ENCODE measurements at regions not wholly inside any gene's neighbourhood (a gene's known extent, or its start where the extent isn't known, plus 50 kb on each side); places are given as distances from the start of the nearest gene placed in this dataset.

GRCh38 chr2:145366341-145366740 lies 846.4 kb upstream of the ZEB2 start:
- DNase-seq (ENCODE audit: low read depth) = no peak
- no peak for TF ChIP-seq CTCF (conservative IDR thresholded peaks at IDR 0.05; ENCODE audit: low read depth, low read length)
- no peak overlapping the region for H3K4me3 ChIP-seq (ENCODE audit: low read depth, low read length)

DNA sequence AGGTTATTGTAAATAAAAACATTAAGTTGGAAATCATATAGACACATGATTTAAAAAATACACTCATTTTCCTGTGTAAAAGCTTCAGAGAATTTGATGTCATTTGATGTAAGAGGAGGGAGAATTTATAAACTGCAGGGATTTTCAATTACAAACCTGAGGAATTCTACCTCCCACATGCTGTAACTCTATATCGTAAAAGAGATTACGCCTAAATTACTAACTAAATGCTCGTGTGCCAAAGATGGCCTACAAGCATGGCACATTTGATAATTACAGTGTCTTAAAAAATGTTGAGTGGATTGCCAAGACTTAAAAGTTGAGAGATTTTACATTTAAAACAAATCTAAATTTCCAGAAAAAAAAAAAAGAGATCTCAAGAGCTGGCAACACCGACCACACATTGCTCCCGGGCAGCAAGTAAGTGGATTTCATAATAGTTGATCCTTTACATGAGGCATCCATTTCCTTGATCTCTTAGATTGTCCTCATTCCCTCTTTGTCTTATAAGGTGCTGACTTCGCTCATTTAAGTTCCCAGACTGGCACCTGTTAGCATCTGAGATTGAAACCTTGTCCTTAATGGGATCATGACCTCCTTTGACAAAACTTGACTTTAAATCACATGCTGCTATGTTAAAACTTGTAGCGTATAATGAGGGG lies 840.3 kb upstream of the ZEB2 start:
- TF ChIP-seq CTCF (conservative IDR thresholded peaks at IDR 0.05; ENCODE audit: low read depth, low read length) = no peak
- H3K4me3 ChIP-seq (ENCODE audit: low read depth, low read length) = no peak overlapping the region
- DNase-seq (ENCODE audit: low read depth) = no peak

DNA sequence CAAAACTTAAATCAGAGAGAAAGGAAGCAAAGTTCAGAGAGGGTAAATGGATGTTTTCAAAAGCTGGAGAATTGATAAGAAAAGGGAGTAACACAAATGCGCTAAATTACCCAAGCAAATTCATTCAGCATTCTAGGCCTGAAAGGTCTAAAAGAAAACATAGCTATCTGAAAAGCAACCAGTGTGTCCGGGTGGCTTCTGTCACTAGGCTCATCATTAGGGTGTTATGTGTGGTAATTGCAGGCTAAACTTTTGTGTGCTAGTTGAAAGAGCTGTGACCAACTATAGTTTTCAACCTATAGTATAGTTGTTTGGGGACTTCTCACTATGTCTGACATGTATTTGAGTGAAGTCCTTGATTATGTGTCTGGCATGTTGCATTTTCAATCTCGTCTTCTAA lies 839.6 kb upstream of the ZEB2 start:
- no peak for DNase-seq (ENCODE audit: low read depth)
- no peak for TF ChIP-seq CTCF (conservative IDR thresholded peaks at IDR 0.05; ENCODE audit: low read depth, low read length)

DNA sequence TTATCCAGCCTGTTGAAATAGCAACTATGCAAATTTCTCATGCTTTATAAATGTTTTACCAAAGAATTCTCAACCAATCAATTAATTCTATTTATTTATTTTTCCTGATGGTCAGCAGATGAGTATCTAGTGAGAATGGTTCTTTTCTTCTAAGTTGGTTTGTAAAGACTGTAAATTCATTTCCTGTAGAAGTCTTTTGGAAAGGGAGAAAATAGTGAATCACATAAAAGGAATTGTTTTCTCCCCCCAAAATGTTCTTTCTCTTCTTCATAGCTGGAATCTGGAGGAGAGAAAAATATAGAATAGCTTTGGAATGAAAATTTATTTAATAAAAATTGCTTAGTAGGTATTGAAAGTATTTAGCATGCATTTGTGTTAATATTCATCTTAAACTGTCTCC lies 836.1 kb upstream of the ZEB2 start:
- no peak for DNase-seq (ENCODE audit: low read depth)
- no peak overlapping the region for H3K4me3 ChIP-seq (ENCODE audit: low read depth, low read length)
- TF ChIP-seq CTCF (conservative IDR thresholded peaks at IDR 0.05; ENCODE audit: low read depth, low read length) = no peak

More for the DNA sequence above, 839.6 kb upstream of the ZEB2 start:
- no peak overlapping the region for H3K4me3 ChIP-seq (ENCODE audit: low read depth, low read length)

- no peak overlapping the region for H3K4me3 ChIP-seq (ENCODE audit: low read depth, low read length)
- TF ChIP-seq CTCF (conservative IDR thresholded peaks at IDR 0.05; ENCODE audit: low read depth, low read length) = no peak
- DNase-seq (ENCODE audit: low read depth) = no peak
These were observed 832.6 kb upstream of the ZEB2 start for GRCh38 chr2:145352484-145352883.

DNA sequence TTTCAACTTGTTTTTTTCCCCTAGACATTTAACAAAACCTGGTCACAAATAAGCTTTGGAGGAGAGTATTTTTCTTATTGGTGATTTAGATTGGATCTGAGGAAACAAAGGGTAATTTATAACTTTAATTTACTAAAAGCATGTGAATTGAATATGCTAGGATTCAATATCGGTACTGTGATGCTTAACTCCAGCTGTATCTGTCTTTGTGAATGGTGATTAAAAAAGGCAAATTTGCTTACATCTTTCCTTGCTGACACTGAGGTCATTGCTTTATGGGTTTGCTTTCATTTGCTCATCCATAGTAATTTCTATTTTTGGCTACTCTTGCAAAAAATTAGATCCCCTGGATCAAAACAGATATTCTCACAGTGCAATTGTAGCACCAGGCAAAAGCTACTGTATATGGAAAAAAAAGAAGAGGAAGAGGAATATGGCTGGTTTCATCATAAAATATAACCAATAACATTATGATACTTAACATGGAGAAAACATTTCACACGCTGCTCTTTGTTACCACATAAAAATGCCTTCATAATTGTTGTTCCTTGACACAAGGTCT lies 832.0 kb upstream of the ZEB2 start:
- no peak overlapping the region for H3K4me3 ChIP-seq (ENCODE audit: low read depth, low read length)
- no peak for DNase-seq (ENCODE audit: low read depth)
- TF ChIP-seq CTCF (conservative IDR thresholded peaks at IDR 0.05; ENCODE audit: low read depth, low read length) = no peak

DNA sequence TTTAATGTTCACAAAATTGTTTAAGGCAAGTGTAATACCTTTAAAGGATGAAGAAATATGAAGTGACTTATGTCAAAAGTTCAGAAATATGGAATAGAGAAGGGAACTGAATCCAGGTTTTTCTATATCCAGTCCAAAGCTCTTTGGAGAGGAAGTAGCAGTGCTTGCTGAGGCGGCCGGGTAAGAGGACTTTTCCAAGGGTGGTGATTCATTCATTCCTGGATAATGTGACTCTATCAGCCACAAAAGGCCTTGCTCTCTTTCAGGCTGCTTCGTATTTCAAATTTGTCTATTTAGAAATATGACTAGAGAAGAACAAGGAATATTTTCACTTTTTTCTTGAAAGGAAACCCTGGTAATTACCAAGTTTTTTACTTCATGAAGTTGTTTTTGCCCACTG lies 830.1 kb upstream of the ZEB2 start:
- no peak for DNase-seq (ENCODE audit: low read depth)
- no peak for TF ChIP-seq CTCF (conservative IDR thresholded peaks at IDR 0.05; ENCODE audit: low read depth, low read length)
- H3K4me3 ChIP-seq (ENCODE audit: low read depth, low read length) = no peak overlapping the region
